Upper lobe of right lung (tissue), 1 donor: ENCODE measurements at regions not wholly inside any gene's neighbourhood (a gene's known extent, or its start where the extent isn't known, plus 50 kb on each side); places are given as distances from the start of the nearest gene placed in this dataset.

ENCODE experiments used
- ATAC-seq: fragments of 200-7000 bp; cut with Tn5 transposase; one replicate; pipeline ENCODE4 v1.9.1; 2020; ENCODE audit warnings: mild to moderate bottlenecking, moderate library complexity
- DNase-seq: peaks from one replicate; pipeline ENCODE4 v3.0.0-alpha.2; 2020
- H3K27ac ChIP-seq: fragments of 200-600 bp; one replicate; pipeline ENCODE4 v1.8.0; 2022
- H3K27me3 ChIP-seq: fragments of 200-600 bp; one replicate; pipeline ENCODE4 v1.8.0; 2022; ENCODE audit warnings: mild to moderate bottlenecking
- H3K36me3 ChIP-seq: fragments of 200-600 bp; one replicate; pipeline ENCODE4 v1.8.0; 2022
- H3K4me1 ChIP-seq: fragments of 200-600 bp; one replicate; pipeline ENCODE4 v1.8.0; 2022
- H3K4me3 ChIP-seq: fragments of 200-600 bp; one replicate; pipeline ENCODE4 v1.8.0; 2022; ENCODE audit warnings: mild to moderate bottlenecking
- H3K9me3 ChIP-seq: fragments of 200-600 bp; one replicate; pipeline ENCODE4 v1.8.0; 2022
- intact Hi-C: fragments of 100-400 bp; cut with DNase I; formaldehyde crosslinking; loops from one replicate; pipeline ENCODE4 v1.11.0; 2022
- TF ChIP-seq, protein P1 (sequence below): fragments of 200-600 bp; IDR thresholded peaks from one replicate; pipeline ENCODE4 v1.8.0; 2022; ENCODE audit warnings: antibody characterized with exemption
- donor health status: DM: no; HTN: yes; CAD: no; lungs with severe emphysema.

DNA sequence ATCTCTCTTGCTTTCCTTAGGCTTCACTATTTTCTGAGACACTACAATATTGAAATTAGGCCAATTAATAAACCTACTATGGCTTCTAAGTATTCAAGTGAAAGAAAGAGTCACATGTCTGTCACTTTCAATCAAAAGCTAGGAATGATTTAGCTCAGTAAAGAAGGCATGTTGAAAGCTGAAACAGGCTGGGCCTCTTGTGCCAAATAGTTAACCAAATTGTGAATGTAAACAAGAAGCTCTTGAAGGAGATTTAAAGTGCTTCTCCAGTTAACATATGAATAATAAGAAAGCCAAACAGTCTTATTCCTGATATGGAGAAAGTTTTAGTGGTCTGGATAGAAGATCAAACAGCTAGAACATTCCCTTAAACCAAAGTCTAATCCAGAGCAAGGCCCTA, 236.3 kb downstream of the OTOR start:
- ATAC-seq, result peak; percentile 70
- intact Hi-C loops, result no loop called here

DNA sequence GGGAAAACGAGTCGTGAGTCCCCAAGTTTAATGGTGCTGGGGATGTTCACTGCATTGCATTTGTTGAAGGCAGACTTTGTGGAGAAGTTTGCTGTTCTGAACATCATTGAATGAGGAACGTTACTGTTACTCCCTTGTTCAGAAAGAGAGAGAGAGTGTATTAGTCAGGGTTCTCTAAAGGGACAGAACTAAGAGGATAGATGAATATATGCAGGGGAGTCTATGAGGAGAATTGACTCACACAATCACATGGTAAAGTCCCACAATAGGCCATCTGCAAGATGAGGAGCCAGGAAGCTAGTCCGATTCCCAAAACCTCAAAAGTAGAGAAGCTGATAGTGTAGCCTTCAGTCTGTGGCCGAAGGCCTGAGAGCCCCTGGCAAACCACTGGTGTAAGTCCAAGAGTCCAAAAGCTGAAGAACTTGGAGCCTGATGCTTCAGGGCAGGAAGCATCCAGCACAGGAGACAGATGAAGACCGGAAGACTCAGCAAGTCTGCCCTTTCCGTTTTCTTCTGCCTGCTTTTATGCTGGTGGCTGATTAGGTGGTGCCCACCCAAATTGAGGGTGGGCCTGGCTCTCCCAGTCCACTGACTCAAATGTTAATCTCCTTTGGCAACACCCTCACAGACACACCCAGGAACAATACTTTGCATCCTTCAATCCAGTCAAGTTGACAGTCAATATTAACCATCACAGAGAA, 223.5 kb upstream of the PCSK2 start:
- ATAC-seq, result no peak
- no peaks in the 10 kb centered on the region for H3K4me1 ChIP-seq
- TF ChIP-seq, protein P1, sequence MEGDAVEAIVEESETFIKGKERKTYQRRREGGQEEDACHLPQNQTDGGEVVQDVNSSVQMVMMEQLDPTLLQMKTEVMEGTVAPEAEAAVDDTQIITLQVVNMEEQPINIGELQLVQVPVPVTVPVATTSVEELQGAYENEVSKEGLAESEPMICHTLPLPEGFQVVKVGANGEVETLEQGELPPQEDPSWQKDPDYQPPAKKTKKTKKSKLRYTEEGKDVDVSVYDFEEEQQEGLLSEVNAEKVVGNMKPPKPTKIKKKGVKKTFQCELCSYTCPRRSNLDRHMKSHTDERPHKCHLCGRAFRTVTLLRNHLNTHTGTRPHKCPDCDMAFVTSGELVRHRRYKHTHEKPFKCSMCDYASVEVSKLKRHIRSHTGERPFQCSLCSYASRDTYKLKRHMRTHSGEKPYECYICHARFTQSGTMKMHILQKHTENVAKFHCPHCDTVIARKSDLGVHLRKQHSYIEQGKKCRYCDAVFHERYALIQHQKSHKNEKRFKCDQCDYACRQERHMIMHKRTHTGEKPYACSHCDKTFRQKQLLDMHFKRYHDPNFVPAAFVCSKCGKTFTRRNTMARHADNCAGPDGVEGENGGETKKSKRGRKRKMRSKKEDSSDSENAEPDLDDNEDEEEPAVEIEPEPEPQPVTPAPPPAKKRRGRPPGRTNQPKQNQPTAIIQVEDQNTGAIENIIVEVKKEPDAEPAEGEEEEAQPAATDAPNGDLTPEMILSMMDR, result no peak

More for the DNA sequence above, 236.3 kb downstream of the OTOR start:
- H3K27me3 ChIP-seq, result no peaks in the 10 kb centered on the region
- H3K4me1 ChIP-seq, result peaks cover 3% of the 10 kb centered on the region
- DNase-seq, result no peak
- H3K36me3 ChIP-seq, result no peaks in the 10 kb centered on the region
- no peak overlapping the region for H3K4me3 ChIP-seq
- H3K9me3 ChIP-seq, result no peaks in the 10 kb centered on the region
- TF ChIP-seq, protein P1, result no peak
- H3K27ac ChIP-seq, result peak overlapping the region; percentile 26

DNA sequence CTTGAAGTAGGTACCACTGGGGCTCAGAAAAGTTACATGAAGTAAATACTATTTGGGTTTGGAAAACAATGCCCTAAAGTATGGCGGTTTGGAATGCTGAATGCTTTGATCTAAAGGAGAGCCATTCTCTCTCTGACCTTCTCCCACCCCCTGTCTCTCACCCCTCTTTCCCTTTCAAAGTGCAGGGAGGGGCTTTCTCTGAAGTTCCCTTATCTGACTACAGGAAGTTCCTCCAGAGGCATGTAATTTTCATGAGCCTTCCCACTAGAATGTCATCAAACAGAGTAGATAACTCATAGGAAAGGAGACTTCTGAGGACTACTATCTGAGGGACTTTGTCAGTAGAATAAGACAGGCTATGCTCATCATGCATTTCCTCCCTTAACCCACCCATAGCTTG, 216.7 kb upstream of the PCSK2 start:
- TF ChIP-seq, protein P1, result no peak

More for the DNA sequence above, 223.5 kb upstream of the PCSK2 start:
- Histone ChIP-seq H3K27ac (no peak overlapping the region), H3K27me3 (no peaks in the 10 kb centered on the region), H3K4me3 (no peak overlapping the region), H3K36me3 (no peaks in the 10 kb centered on the region), H3K9me3 (no peaks in the 10 kb centered on the region)
- intact Hi-C loops, result no loop called here
- no peak for DNase-seq

DNA sequence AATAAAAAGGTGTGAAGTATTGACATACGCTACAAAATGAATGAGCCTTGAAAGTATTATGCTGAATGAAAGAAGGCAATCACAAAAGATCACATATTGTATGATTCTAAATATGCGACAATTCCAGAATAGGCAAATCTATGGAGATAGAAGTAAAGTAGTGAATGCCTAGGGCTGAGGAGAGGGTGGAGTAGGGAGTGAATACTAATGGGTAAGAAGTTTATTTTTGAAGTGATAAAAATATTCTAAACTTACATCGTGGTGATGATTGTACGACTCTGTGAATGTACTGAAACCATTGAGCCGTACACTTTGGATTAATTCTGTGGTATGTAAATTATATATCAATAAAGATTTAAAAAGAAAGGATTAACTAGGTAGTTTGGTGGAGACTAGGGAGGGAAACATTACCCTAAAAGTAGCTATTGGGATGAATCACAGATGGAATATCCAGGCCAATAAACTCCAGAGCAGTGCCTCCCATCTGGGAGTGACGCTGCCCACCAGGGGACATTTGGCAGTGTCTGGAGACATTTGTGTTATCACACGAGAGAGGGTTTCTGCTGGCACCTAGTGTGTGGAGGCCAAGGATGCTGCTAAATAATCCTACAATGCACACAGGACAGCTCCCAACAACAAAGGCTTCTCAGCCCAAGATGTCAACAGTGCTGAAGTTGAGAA, 214.2 kb upstream of the PCSK2 start:
- DNase-seq (no peak), ATAC-seq (no peak)
- Histone ChIP-seq H3K36me3 (no peaks in the 10 kb centered on the region), H3K27me3 (no peaks in the 10 kb centered on the region), H3K4me1 (no peaks in the 10 kb centered on the region), H3K9me3 (no peaks in the 10 kb centered on the region), H3K27ac (no peak overlapping the region), H3K4me3 (no peak overlapping the region)
- intact Hi-C loops, result no loop called here
- TF ChIP-seq, protein P1, result no peak

More for the DNA sequence above, 216.7 kb upstream of the PCSK2 start:
- no peak overlapping the region for H3K4me3 ChIP-seq
- ATAC-seq, result no peak
- no peak overlapping the region for H3K27ac ChIP-seq
- H3K4me1 ChIP-seq, result no peaks in the 10 kb centered on the region
- H3K36me3 ChIP-seq, result no peaks in the 10 kb centered on the region
- no peak for DNase-seq
- no peaks in the 10 kb centered on the region for H3K9me3 ChIP-seq
- intact Hi-C loops, result no loop called here
- no peaks in the 10 kb centered on the region for H3K27me3 ChIP-seq

DNA sequence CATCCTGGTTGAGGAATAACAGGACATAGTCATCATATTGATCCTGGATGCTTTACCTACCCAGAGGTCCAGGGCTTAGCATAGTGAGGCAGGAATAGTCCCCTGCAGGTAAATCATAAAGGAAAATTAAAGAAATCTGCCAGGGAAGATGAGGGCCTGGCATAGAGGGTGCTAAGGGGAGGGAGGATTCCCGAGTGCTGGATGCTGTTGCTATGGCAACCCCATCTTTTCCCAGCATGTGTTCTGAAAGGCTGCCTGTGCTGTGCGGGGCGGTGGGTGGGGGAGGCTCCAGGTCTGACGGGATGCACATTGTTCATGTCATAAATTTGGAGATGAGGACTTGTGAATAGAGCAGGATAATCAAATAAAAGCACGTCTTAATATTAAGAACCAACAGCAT, 212.6 kb upstream of the PCSK2 start:
- no peaks in the 10 kb centered on the region for H3K9me3 ChIP-seq
- H3K27ac ChIP-seq, result no peak overlapping the region
- no peak for DNase-seq
- H3K27me3 ChIP-seq, result no peaks in the 10 kb centered on the region
- no peaks in the 10 kb centered on the region for H3K4me1 ChIP-seq
- no peaks in the 10 kb centered on the region for H3K36me3 ChIP-seq
- TF ChIP-seq, protein P1, result no peak
- ATAC-seq, result no peak
- H3K4me3 ChIP-seq, result no peak overlapping the region
- intact Hi-C loops, result no loop called here
